ENCODE measurements at regions not wholly inside any gene's neighbourhood (a gene's known extent, or its start where the extent isn't known, plus 50 kb on each side); places are given as distances from the start of the nearest gene placed in this dataset.

DNA sequence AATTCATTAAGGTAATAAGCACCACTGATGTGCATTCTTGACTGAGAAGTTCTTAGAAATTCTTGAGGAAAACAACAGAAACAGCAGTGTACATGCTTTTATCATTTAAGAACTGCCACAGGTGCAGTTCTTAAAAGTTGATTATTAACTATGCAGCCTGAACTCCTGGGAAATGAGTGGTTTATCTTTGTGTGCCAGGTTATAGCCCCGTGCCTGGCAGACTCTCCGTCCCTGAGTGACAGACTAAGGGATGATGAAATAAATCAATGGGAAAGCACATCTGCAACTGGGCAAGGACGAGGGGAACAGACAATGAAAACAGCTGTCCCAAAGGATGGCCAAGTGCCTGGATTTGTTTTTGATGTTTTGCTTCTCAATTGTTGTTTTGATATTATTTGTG, 84.4 kb upstream of the SPATA13 start:
- no peak for TF ChIP-seq POLR2A (IDR thresholded peaks at IDR 0.05)
- TF ChIP-seq, protein P1, sequence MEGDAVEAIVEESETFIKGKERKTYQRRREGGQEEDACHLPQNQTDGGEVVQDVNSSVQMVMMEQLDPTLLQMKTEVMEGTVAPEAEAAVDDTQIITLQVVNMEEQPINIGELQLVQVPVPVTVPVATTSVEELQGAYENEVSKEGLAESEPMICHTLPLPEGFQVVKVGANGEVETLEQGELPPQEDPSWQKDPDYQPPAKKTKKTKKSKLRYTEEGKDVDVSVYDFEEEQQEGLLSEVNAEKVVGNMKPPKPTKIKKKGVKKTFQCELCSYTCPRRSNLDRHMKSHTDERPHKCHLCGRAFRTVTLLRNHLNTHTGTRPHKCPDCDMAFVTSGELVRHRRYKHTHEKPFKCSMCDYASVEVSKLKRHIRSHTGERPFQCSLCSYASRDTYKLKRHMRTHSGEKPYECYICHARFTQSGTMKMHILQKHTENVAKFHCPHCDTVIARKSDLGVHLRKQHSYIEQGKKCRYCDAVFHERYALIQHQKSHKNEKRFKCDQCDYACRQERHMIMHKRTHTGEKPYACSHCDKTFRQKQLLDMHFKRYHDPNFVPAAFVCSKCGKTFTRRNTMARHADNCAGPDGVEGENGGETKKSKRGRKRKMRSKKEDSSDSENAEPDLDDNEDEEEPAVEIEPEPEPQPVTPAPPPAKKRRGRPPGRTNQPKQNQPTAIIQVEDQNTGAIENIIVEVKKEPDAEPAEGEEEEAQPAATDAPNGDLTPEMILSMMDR (IDR thresholded peaks at IDR 0.05) = no peak

All from testis (tissue), 2 donors.